HCT116 (cell line): ENCODE measurements at regions not wholly inside any gene's neighbourhood (a gene's known extent, or its start where the extent isn't known, plus 50 kb on each side); places are given as distances from the start of the nearest gene placed in this dataset.

Experiments
- ATAC-seq: fragments of 200-7000 bp; cut with Tn5 transposase; 2 replicates; pipeline ENCODE4 v1.9.1; 2020; ENCODE audit warnings: mild to moderate bottlenecking, moderate library complexity
- BruUV-seq: library from RNA; stranded (reverse); fragments of 400-500 nt; replicated peaks from 2 replicates; lab custom pipeline; 2021; lab: Mats Ljungman, UMichigan
- CTCF ChIA-PET: fragments of 300-600 bp; sonication (Branson Sonifier 250); formaldehyde crosslinking; loops from one replicate; lab custom pipeline; 2021; ENCODE audit warnings: antibody characterized with exemption; lab: Charles Lee
- POLR2A ChIA-PET: fragments of 300-600, 350-600 bp; sonication (Branson Sonifier 250); formaldehyde crosslinking; loops from one replicate; lab custom pipeline; 2021; ENCODE audit warnings: antibody characterized with exemption; lab: Charles Lee
- RAD21 ChIA-PET, 2 experiments: fragments of 300-600 bp; sonication (Branson Sonifier 250); formaldehyde crosslinking; loops; one replicate each; lab custom pipeline; 2023; ENCODE audit warnings: low total read pairs in 2 of 2; ENCODE audit not compliant: uncharacterized antibody in 2 of 2, unreplicated experiment in 2 of 2, low non-redundant PET in 1 of 2; lab: Charles Lee
- DNase-seq: peaks from one replicate; pipeline ENCODE4 v3.0.0-alpha.2; 2010; ENCODE audit warnings: low read depth, low spot score
- H2AFZ ChIP-seq: fragments of 200-600 bp; shearing (Covaris generic), sonication (generic); 2 replicates; pipeline ENCODE4 v1.6.1; 2017; ENCODE audit warnings: low read depth, mixed run types, mixed read lengths, antibody characterized with exemption, low read length; ENCODE audit not compliant: poor library complexity, severe bottlenecking
- H3K27ac ChIP-seq: 2 replicates; pipeline ENCODE4 v1.5.1; 2012; ENCODE audit warnings: low read depth, low read length
- H3K27me3 ChIP-seq: fragments of 200-600 bp; sonication (generic); 2 replicates; pipeline ENCODE4 v1.6.1; 2016; ENCODE audit warnings: mixed run types, low read length, mixed read lengths; ENCODE audit not compliant: insufficient read depth
- H3K36me3 ChIP-seq, 2 experiments: fragments of 200-500 bp in 1 of 2; fragments of 200-600 bp in 1 of 2; sonication (Bioruptor generic) in 1 of 2; sonication (generic) in 1 of 2; 2 replicates each; pipeline versions ENCODE4 v1.5.1 to v1.6.1; 2014 to 2016; ENCODE audit warnings: low read length in 2 of 2, inconsistent platforms in 1 of 2, mixed read lengths in 1 of 2, mixed run types in 1 of 2; ENCODE audit not compliant: insufficient read depth in 2 of 2, control insufficient read depth in 1 of 2
- H3K4me1 ChIP-seq, 2 experiments: fragments of 200-600 bp in 1 of 2; sonication (generic) in 1 of 2; 2 replicates each; pipeline versions ENCODE4 v1.5.1 to v1.6.1; 2012 to 2017; ENCODE audit warnings: low read length in 2 of 2, inconsistent platforms in 1 of 2, mild to moderate bottlenecking in 1 of 2, mixed read lengths in 1 of 2, mixed run types in 1 of 2, moderate library complexity in 1 of 2; ENCODE audit not compliant: insufficient read depth in 2 of 2, control insufficient read depth in 1 of 2
- H3K4me2 ChIP-seq: fragments of 200-600 bp; sonication (generic); 2 replicates; pipeline ENCODE4 v1.6.1; 2017; ENCODE audit warnings: mixed run types, low read length, mixed read lengths
- H3K4me3 ChIP-seq, 2 experiments: fragments of 200-600 bp in 1 of 2; sonication (generic) in 1 of 2; replicated peaks in 1 of 2; 2 replicates each; pipeline ENCODE4 v1.5.1; 2011 to 2016; ENCODE audit warnings: low read length in 2 of 2, control low read depth in 1 of 2, low read depth in 1 of 2, mild to moderate bottlenecking in 1 of 2, mixed read lengths in 1 of 2, mixed run types in 1 of 2
- H3K79me2 ChIP-seq: fragments of 200-600 bp; sonication (generic); 2 replicates; pipeline ENCODE4 v1.6.1; 2017; ENCODE audit warnings: mild to moderate bottlenecking, mixed run types, low read length, moderate library complexity, mixed read lengths; ENCODE audit not compliant: insufficient read depth
- H3K9ac ChIP-seq: fragments of 200-600 bp; sonication (generic); 2 replicates; pipeline ENCODE4 v1.6.1; 2016; ENCODE audit warnings: low read length, mixed read lengths
- H3K9me2 ChIP-seq: fragments of 200-600 bp; sonication (generic), shearing (Covaris generic); 2 replicates; pipeline ENCODE4 v1.6.1; 2017; ENCODE audit warnings: mixed run types, mild to moderate bottlenecking, moderate library complexity; ENCODE audit not compliant: insufficient read depth
- H3K9me3 ChIP-seq, 2 experiments: fragments of 200-500 bp in 1 of 2; fragments of 200-600 bp in 1 of 2; sonication (Bioruptor generic) in 1 of 2; sonication (generic) in 1 of 2; 2 replicates each; pipeline ENCODE4 v1.6.1; 2014 to 2017; ENCODE audit warnings: low read length in 2 of 2, mixed read lengths in 2 of 2, inconsistent platforms in 1 of 2, low read depth in 1 of 2, mild to moderate bottlenecking in 1 of 2, mixed run types in 1 of 2, moderate library complexity in 1 of 2; ENCODE audit not compliant: control insufficient read depth in 1 of 2, insufficient read depth in 1 of 2
- H4K20me1 ChIP-seq: fragments of 200-600 bp; sonication (generic), shearing (Covaris generic); 2 replicates; pipeline ENCODE4 v1.6.1; 2017; ENCODE audit warnings: mixed run types, mild to moderate bottlenecking, moderate library complexity; ENCODE audit not compliant: insufficient read depth
- CTCF ChIP-seq, 3 experiments: fragments of 200-600 bp in 1 of 3; sonication (generic) in 1 of 3; IDR thresholded peaks in 2 of 3; conservative IDR thresholded peaks in 1 of 3; 2 replicates each; pipeline ENCODE4 v1.5.1; 2012 to 2017; ENCODE audit warnings: low read depth in 2 of 3, low read length in 2 of 3, antibody characterized with exemption in 1 of 3, borderline replicate concordance in 1 of 3, control low read depth in 1 of 3, mild to moderate bottlenecking in 1 of 3, mixed read lengths in 1 of 3, mixed run types in 1 of 3, moderate library complexity in 1 of 3; ENCODE audit not compliant: insufficient read depth in 1 of 3
- EGR1 ChIP-seq: IDR thresholded peaks from 2 replicates; pipeline ENCODE4 v1.6.1; 2012; ENCODE audit warnings: low read depth
- EZH2 ChIP-seq: fragments of 200-600 bp; sonication (generic); IDR thresholded peaks from 2 replicates; pipeline ENCODE4 v1.6.1; 2017; ENCODE audit warnings: antibody characterized with exemption, mixed run types
- EZH2phosphoT487 ChIP-seq: fragments of 200-600 bp; IDR thresholded peaks from 2 replicates; pipeline ENCODE4 v1.6.1; 2018; ENCODE audit warnings: antibody characterized with exemption, borderline replicate concordance
- FOSL1 ChIP-seq: IDR thresholded peaks from 2 replicates; pipeline ENCODE4 v1.6.1; 2012; ENCODE audit warnings: low read depth
- POLR2AphosphoS5 ChIP-seq: IDR thresholded peaks from 2 replicates; pipeline ENCODE4 v1.6.1; 2011; ENCODE audit warnings: mild to moderate bottlenecking, low read depth, low read length, moderate library complexity
- RAD21 ChIP-seq: IDR thresholded peaks from 2 replicates; pipeline ENCODE4 v1.6.1; 2012; ENCODE audit warnings: low read depth, mild to moderate bottlenecking
- SP1 ChIP-seq: IDR thresholded peaks from 2 replicates; pipeline ENCODE4 v1.6.1; 2012; ENCODE audit warnings: low read depth
- SRF ChIP-seq: IDR thresholded peaks from 2 replicates; pipeline ENCODE4 v1.6.1; 2012; ENCODE audit warnings: low read depth
- YY1 ChIP-seq: IDR thresholded peaks from 2 replicates; pipeline ENCODE4 v1.6.1; 2011; ENCODE audit warnings: low read length, low read depth, moderate library complexity, mild to moderate bottlenecking; ENCODE audit not compliant: insufficient replicate concordance; ENCODE audit errors: extremely low read depth
- ZBTB33 ChIP-seq: IDR thresholded peaks from 2 replicates; pipeline ENCODE4 v1.6.1; 2011; ENCODE audit warnings: mild to moderate bottlenecking, low read length, moderate library complexity; ENCODE audit not compliant: insufficient replicate concordance; ENCODE audit errors: extremely low read depth
- ZFX ChIP-seq: fragments of 450-650 bp; IDR thresholded peaks from 2 replicates; pipeline ENCODE4 v1.6.1; 2017
- ZNF274 ChIP-seq: fragments of 200-500 bp; sonication (Bioruptor generic); IDR thresholded peaks from 2 replicates; pipeline ENCODE4 v1.6.1; 2014; ENCODE audit warnings: mild to moderate bottlenecking, low read depth, low read length, inconsistent platforms
- intact Hi-C: fragments of 100-400 bp; cut with micrococcal nuclease; formaldehyde crosslinking; loops from 2 replicates; pipeline ENCODE4 v1.10.0; 2022

GRCh38 chr13:81800433-81800832 lies 1459.5 kb upstream of the SPRY2 start:
- ChIA-PET RAD21 (no interaction called here), CTCF (no interaction called here), POLR2A (no interaction called here)
- BruUV-seq: no TSS peak
- H3K27ac ChIP-seq: no peak overlapping the region
- no peaks in the 10 kb centered on the region for H3K79me2 ChIP-seq
- H3K27me3 ChIP-seq: no peaks in the 10 kb centered on the region
- intact Hi-C loops: no loop called here
- H3K9me3 ChIP-seq: no peaks in the 10 kb centered on the region; a peak in 1 of 4 replicates
- H3K4me2 ChIP-seq: no peak overlapping the region
- no peaks in the 10 kb centered on the region for H3K4me1 ChIP-seq
- no peaks in the 10 kb centered on the region for H3K36me3 ChIP-seq
- no peak for ATAC-seq
- no peaks in the 10 kb centered on the region for H4K20me1 ChIP-seq
- TF ChIP-seq FOSL1 (no peak), EGR1 (no peak), YY1 (no peak), ZBTB33 (no peak), ZNF274 (no peak), POLR2AphosphoS5 (no peak), SRF (no peak), RAD21 (no peak), CTCF (IDR thresholded peaks at IDR 0.05 in 2 of 3, conservative IDR thresholded peaks at IDR 0.05 in 1 of 3; ENCODE audit: borderline replicate concordance in 1 of 3, insufficient read depth in 1 of 3, low read depth in 2 of 3, low read length in 2 of 3) (no peak), EZH2 (no peak), ZFX (no peak), SP1 (no peak), EZH2phosphoT487 (no peak)
- no peaks in the 10 kb centered on the region for H3K9me2 ChIP-seq
- no peak for DNase-seq
- H3K9ac ChIP-seq: no peak overlapping the region
- no peak overlapping the region for H3K4me3 ChIP-seq
- H2AFZ ChIP-seq: no peak overlapping the region
